Dendritic cell treated with granulocyte-macrophage colony-stimulating factor and Interleukin-4, amounts not matched to agents 40 ng/mL and 50 ng/mL, for 4 days (primary cell): ENCODE measurements at regions not wholly inside any gene's neighbourhood (a gene's known extent, or its start where the extent isn't known, plus 50 kb on each side); places are given as distances from the start of the nearest gene placed in this dataset.

Experiments
- H3K27ac Mint-ChIP-seq: one replicate; pipeline ENCODE4 v1.8.0; 2022; ENCODE audit warnings: mild to moderate bottlenecking, mixed read lengths
- H3K27me3 Mint-ChIP-seq: one replicate; pipeline ENCODE4 v1.8.0; 2022; ENCODE audit warnings: mild to moderate bottlenecking, mixed read lengths
- H3K36me3 Mint-ChIP-seq: one replicate; pipeline ENCODE4 v1.8.0; 2022; ENCODE audit warnings: low read depth, mixed read lengths
- H3K4me1 Mint-ChIP-seq: one replicate; pipeline ENCODE4 v1.8.0; 2022; ENCODE audit warnings: low read depth, mixed read lengths
- H3K4me3 Mint-ChIP-seq: one replicate; pipeline ENCODE4 v1.8.0; 2022; ENCODE audit warnings: mild to moderate bottlenecking, moderate library complexity, mixed read lengths
- H3K9me3 Mint-ChIP-seq: one replicate; pipeline ENCODE4 v1.8.0; 2022; ENCODE audit warnings: mixed read lengths
- intact Hi-C: fragments of 100-400 bp; cut with micrococcal nuclease; formaldehyde crosslinking; loops from one replicate; pipeline ENCODE4 v1.15.0; 2022

GRCh38 chr7:50872437-50872836 is 89.7 kb upstream of the GRB10 start:
- no peak overlapping the region for H3K4me3 Mint-ChIP-seq
- no peak overlapping the region for H3K27ac Mint-ChIP-seq
- H3K9me3 Mint-ChIP-seq = no peaks in the 10 kb centered on the region
- intact Hi-C loops = no loop called here
- no peaks in the 10 kb centered on the region for H3K27me3 Mint-ChIP-seq
- no peaks in the 10 kb centered on the region for H3K4me1 Mint-ChIP-seq
- no peaks in the 10 kb centered on the region for H3K36me3 Mint-ChIP-seq

GRCh38 chr7:50869108-50869725 is 86.5 kb upstream of the GRB10 start:
- Mint-ChIP-seq H3K36me3 (no peaks in the 10 kb centered on the region), H3K4me3 (no peak overlapping the region), H3K27me3 (no peaks in the 10 kb centered on the region), H3K9me3 (no peaks in the 10 kb centered on the region), H3K27ac (no peak overlapping the region), H3K4me1 (no peaks in the 10 kb centered on the region)
- intact Hi-C loops = no loop called here

DNA sequence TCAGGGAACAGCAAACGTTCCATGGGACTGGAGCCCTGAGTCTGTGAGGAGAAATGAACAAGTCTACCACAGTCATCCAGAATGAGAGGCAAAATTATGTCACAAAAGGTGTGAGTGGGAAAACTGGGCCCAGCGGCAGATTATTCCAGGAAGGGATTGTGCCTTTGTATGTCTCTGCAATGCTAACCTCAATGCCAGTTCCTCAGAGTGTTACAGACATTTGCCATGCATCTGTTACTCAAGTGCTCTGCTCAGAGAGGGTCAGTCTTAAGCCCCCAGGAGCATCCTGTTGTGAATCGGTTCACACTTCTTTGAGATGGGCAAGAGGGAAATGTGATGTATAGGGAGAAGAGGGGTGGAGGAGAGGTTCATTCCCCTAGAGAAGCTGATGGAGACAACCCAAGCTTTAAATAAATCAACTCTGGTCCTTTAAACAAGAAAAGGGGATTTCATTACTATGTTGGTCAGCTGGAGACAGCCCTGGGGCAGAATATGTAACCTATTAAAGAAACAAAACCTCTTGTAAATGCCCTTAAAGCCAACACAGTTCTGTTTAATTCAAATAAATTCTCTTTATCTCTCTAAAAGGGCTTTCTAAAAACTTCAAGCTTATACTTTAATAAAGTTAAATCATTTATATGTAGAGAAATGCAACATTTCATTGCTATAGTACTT is 85.9 kb upstream of the GRB10 start:
- Mint-ChIP-seq H3K4me1 (no peaks in the 10 kb centered on the region), H3K36me3 (no peaks in the 10 kb centered on the region), H3K27ac (no peak overlapping the region), H3K9me3 (no peaks in the 10 kb centered on the region), H3K27me3 (no peaks in the 10 kb centered on the region), H3K4me3 (no peak overlapping the region)
- intact Hi-C loops = no loop called here

GRCh38 chr7:50867034-50867356 is 84.3 kb upstream of the GRB10 start:
- Mint-ChIP-seq H3K4me1 (no peaks in the 10 kb centered on the region), H3K9me3 (no peaks in the 10 kb centered on the region), H3K27ac (no peak overlapping the region), H3K36me3 (no peaks in the 10 kb centered on the region), H3K4me3 (no peak overlapping the region), H3K27me3 (no peaks in the 10 kb centered on the region)
- intact Hi-C loops = no loop called here

DNA sequence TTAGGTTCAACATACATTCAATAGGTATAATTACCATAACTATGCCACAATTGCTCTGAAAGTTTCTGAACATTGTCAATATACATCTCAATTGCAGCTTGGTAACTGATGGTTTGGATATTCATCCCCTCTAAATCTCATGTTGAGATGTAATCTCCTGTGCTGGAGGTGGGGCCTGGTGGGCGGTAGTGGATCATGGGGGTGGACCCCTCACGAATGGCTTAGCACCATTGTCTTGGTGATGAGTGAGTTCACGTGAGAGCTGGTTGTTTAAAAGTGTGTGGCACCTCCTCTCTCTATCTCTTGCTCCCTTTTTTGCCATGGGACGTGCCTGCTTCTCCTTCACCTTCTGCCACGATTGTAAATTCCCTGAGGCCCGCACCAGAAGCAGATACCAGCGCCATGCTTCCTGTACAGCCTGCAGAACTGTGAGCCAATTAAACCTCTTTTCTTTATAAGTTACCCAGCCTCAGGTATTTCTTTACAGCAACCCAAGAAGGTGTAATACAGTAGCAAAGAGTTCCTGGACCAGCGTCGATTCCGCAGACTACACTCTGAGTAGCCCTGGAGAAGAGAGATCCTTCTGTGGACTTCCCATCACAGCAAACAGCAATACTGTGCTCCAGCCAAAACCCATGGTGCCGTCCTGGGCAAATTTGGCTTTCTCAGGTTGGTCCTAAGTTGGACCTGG is 83.8 kb upstream of the GRB10 start:
- Mint-ChIP-seq H3K4me1 (no peaks in the 10 kb centered on the region), H3K36me3 (no peaks in the 10 kb centered on the region), H3K9me3 (no peaks in the 10 kb centered on the region), H3K27me3 (no peaks in the 10 kb centered on the region), H3K27ac (no peak overlapping the region), H3K4me3 (no peak overlapping the region)
- intact Hi-C loops = no loop called here

- Mint-ChIP-seq H3K9me3 (no peaks in the 10 kb centered on the region), H3K4me1 (no peaks in the 10 kb centered on the region), H3K36me3 (no peaks in the 10 kb centered on the region), H3K27me3 (no peaks in the 10 kb centered on the region), H3K27ac (no peak overlapping the region), H3K4me3 (no peak overlapping the region)
- intact Hi-C loops = no loop called here
Measured at GRCh38 chr7:50865450-50865849, 82.8 kb upstream of the GRB10 start.

DNA sequence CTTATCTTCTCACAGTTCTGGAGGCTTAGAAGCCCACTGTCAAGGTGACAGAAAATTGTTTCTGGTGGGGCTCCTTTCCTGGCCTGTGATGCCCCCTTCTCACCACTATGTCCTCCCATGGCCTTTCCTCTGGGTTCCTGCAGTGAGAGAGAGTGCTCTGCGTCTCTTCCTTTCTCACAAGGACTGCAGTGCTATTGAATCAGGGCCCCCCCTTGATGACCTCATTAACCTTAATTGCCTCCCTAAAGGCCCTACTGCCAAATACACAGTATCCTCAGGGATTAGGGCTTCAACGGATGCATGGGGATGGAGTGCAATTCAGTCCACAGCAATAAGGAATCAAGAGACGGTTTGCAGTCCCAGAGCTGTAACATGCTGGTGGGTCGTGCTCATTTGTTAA is 82.0 kb upstream of the GRB10 start:
- intact Hi-C loops = no loop called here
- H3K27ac Mint-ChIP-seq = no peak overlapping the region
- H3K9me3 Mint-ChIP-seq = no peaks in the 10 kb centered on the region
- no peaks in the 10 kb centered on the region for H3K27me3 Mint-ChIP-seq
- no peak overlapping the region for H3K4me3 Mint-ChIP-seq
- H3K36me3 Mint-ChIP-seq = no peaks in the 10 kb centered on the region
- H3K4me1 Mint-ChIP-seq = no peaks in the 10 kb centered on the region

DNA sequence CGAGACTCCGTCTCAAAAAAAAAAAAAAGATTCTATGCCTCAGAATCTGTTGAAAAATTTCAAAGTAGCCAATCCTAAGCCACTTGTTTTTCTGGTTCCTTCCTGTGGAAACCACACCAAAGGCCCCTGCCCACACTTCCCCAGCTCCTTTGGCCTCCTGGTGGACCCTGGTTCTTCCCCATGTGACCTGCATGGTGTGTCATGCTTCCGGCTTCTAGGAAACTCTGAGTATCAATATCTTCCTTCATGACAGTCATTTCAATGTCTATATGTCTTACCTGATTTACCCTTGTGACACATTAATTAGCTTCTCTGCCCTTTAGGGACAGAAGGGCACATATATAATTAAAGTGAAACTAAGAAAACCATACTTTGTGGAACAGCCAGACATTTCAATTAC is 80.4 kb upstream of the GRB10 start:
- Mint-ChIP-seq H3K27ac (no peak overlapping the region), H3K27me3 (no peaks in the 10 kb centered on the region), H3K4me3 (no peak overlapping the region), H3K4me1 (no peaks in the 10 kb centered on the region), H3K9me3 (no peaks in the 10 kb centered on the region), H3K36me3 (no peaks in the 10 kb centered on the region)
- intact Hi-C loops = no loop called here

DNA sequence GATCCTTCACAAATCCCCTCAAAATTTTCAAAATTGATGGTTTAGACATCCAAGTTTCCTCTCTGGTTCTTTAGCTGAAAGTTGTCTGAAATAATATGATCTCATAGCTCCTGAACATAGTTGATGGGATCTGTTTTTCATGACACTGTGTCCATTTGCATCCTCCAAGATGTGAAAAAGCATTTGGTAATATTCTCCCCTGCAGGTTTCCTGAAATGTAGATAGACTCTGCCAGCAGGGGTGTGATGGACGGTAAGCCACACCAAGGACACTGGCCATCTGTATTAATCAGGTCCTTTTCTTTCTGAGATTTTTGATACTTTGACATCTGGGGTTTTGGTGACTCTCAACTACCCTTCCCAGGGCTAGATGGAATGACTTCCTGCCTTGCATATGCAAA is 79.6 kb upstream of the GRB10 start:
- Mint-ChIP-seq H3K4me1 (no peaks in the 10 kb centered on the region), H3K36me3 (no peaks in the 10 kb centered on the region), H3K27me3 (no peaks in the 10 kb centered on the region), H3K9me3 (no peaks in the 10 kb centered on the region), H3K4me3 (no peak overlapping the region), H3K27ac (no peak overlapping the region)
- intact Hi-C loops = no loop called here

- H3K4me3 Mint-ChIP-seq = no peak overlapping the region
- no peaks in the 10 kb centered on the region for H3K27me3 Mint-ChIP-seq
- H3K9me3 Mint-ChIP-seq = no peaks in the 10 kb centered on the region
- H3K4me1 Mint-ChIP-seq = no peaks in the 10 kb centered on the region
- no peak overlapping the region for H3K27ac Mint-ChIP-seq
- intact Hi-C loops = no loop called here
- H3K36me3 Mint-ChIP-seq = no peaks in the 10 kb centered on the region
Measured at GRCh38 chr7:50860598-50860997, 77.9 kb upstream of the GRB10 start.

DNA sequence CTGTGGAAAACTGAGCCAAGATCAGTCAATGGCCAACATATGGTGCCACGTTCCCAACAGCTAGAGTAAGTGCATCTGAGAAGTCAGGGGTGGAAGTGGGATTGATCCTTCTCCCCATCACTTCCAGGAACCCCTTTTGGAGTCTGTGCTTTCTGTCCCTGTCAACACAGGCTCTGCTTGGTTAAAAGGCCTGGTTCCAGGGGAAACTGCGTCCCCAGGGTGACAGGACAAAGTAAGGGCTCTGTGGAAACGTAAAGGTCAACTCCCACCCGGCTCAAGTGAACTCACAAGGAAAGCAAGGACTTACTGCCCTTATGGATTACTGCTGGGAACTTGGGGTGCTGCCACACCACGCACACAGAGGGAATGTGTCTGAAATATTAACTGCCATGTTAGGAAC is 77.5 kb upstream of the GRB10 start:
- H3K27me3 Mint-ChIP-seq = no peaks in the 10 kb centered on the region
- no peaks in the 10 kb centered on the region for H3K36me3 Mint-ChIP-seq
- H3K9me3 Mint-ChIP-seq = no peaks in the 10 kb centered on the region
- intact Hi-C loops = no loop called here
- no peak overlapping the region for H3K27ac Mint-ChIP-seq
- H3K4me3 Mint-ChIP-seq = no peak overlapping the region
- no peaks in the 10 kb centered on the region for H3K4me1 Mint-ChIP-seq

GRCh38 chr7:50858528-50859245 is 76.0 kb upstream of the GRB10 start:
- H3K4me1 Mint-ChIP-seq = no peaks in the 10 kb centered on the region
- H3K27me3 Mint-ChIP-seq = no peaks in the 10 kb centered on the region
- no peak overlapping the region for H3K27ac Mint-ChIP-seq
- H3K9me3 Mint-ChIP-seq = no peaks in the 10 kb centered on the region
- no peaks in the 10 kb centered on the region for H3K36me3 Mint-ChIP-seq
- H3K4me3 Mint-ChIP-seq = no peak overlapping the region
- intact Hi-C loops = no loop called here

GRCh38 chr7:50857804-50858489 is 75.3 kb upstream of the GRB10 start:
- H3K9me3 Mint-ChIP-seq = no peaks in the 10 kb centered on the region
- no peaks in the 10 kb centered on the region for H3K36me3 Mint-ChIP-seq
- H3K4me3 Mint-ChIP-seq = no peak overlapping the region
- no peak overlapping the region for H3K27ac Mint-ChIP-seq
- H3K27me3 Mint-ChIP-seq = no peaks in the 10 kb centered on the region
- intact Hi-C loops = no loop called here
- H3K4me1 Mint-ChIP-seq = no peaks in the 10 kb centered on the region

DNA sequence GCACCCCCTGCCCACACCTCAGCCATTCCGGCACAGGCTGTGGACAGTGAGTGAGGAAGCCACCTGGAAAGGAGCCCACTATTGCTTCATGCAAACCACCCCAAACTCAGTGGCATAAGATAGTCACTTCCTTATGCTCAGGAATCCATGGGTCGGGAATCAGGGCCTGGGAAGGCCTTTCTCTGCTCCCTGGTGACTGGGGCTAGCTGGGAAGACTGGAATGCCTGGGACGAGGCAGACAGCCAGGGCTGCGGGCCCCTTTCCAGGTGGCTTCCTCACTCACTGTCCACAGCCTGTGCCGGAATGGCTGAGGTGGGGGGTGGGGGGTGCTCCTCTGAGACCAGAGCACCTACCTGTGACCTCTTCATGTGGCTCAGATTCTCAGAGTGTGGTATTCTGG is 74.1 kb upstream of the GRB10 start:
- Mint-ChIP-seq H3K27ac (no peak overlapping the region), H3K27me3 (no peaks in the 10 kb centered on the region), H3K4me3 (no peak overlapping the region), H3K4me1 (no peaks in the 10 kb centered on the region), H3K36me3 (no peaks in the 10 kb centered on the region), H3K9me3 (no peaks in the 10 kb centered on the region)
- intact Hi-C loops = no loop called here
